Adrenal gland (tissue), 9 donors: ENCODE measurements at regions not wholly inside any gene's neighbourhood (a gene's known extent, or its start where the extent isn't known, plus 50 kb on each side); places are given as distances from the start of the nearest gene placed in this dataset.

Source experiments
- DNase-seq, 7 donors: peaks; one replicate each; pipeline ENCODE4 v3.0.0-alpha.2; 2019 to 2020
- H3K27ac ChIP-seq, 5 donors: fragments of 200-600 bp; sonication (generic) in 4 of 5; 1 replicate in 3 of 5; 2 replicates in 2 of 5; pipeline versions ENCODE4 v1.5.1 to v1.8.0; 2016 to 2020; ENCODE audit warnings: mild to moderate bottlenecking in 1 of 5
- H3K27me3 ChIP-seq: fragments of 200-600 bp; 2 replicates; pipeline ENCODE4 v1.8.0; 2021
- H3K36me3 ChIP-seq, 2 donors: fragments of 200-600 bp; replicated peaks in 1 of 2; 1 replicate in 1 of 2; 2 replicates in 1 of 2; pipeline versions ENCODE4 v1.5.1 to v1.8.0; 2018 to 2022
- H3K4me1 ChIP-seq, 2 donors: fragments of 200-600 bp; replicated peaks in 1 of 2; 1 replicate in 1 of 2; 2 replicates in 1 of 2; pipeline versions ENCODE4 v1.5.1 to v1.8.0; 2018 to 2021
- H3K4me3 ChIP-seq, 4 donors: fragments of 200-600 bp; sonication (generic) in 3 of 4; one replicate each; pipeline ENCODE4 v1.5.1; 2016 to 2018
- H3K9me3 ChIP-seq, 3 donors: fragments of 200-600 bp; sonication (generic) in 1 of 3; replicated peaks in 1 of 3; 1 replicate in 2 of 3; 2 replicates in 1 of 3; pipeline versions ENCODE4 v1.5.1 to v1.8.0; 2016 to 2021
- CTCF ChIP-seq, 6 experiments: fragments of 450-650 bp in 4 of 6; fragments of 200-600 bp in 2 of 6; sonication (generic) in 1 of 6; IDR thresholded peaks; 1 replicate in 5 of 6; 2 replicates in 1 of 6; pipeline versions ENCODE4 v1.5.1 to v1.8.0; 2016 to 2021; ENCODE audit warnings: antibody characterized with exemption in 6 of 6, mild to moderate bottlenecking in 2 of 6, moderate library complexity in 1 of 6
- POLR2A ChIP-seq, 2 donors: fragments of 450-650 bp; IDR thresholded peaks; one replicate each; pipeline ENCODE4 v1.6.1; 2017; ENCODE audit warnings: antibody characterized with exemption in 2 of 2, mild to moderate bottlenecking in 2 of 2, moderate library complexity in 1 of 2
- WGBS, 4 donors: extraction: QIAGEN DNeasy Blood & Tissue Kit in 2 of 4; methylation state at CpG; one replicate each; pipeline versions ENCODE4 v1.1.5 to v1.1.7; 2013 to 2017; 5-methylcytosine and 5-hydroxymethylcytosine counted together
- intact Hi-C, 2 donors: fragments of 100-400 bp; cut with DNase I; formaldehyde crosslinking; loops; one replicate each; pipeline versions ENCODE4 v1.14.1 to v1.15.0; 2022 to 2023
- donor health status: healthy with polysubstance abuse.
- donor health status: Bipolar disorder and iron deficiency.
- donor health status: DM: yes; HTN: yes; CAD: no.
- donor health status: DM: no; HTN: no; CAD: no.
- donor health status: DM: no; HTN: no; CAD: no.

- TF ChIP-seq CTCF (IDR thresholded peaks at IDR 0.05) (no peak), POLR2A (IDR thresholded peaks at IDR 0.05) (no peak)
- peaks cover 24% of the 10 kb centered on the region for H3K27me3 ChIP-seq
- no peak overlapping the region for H3K4me3 ChIP-seq
- H3K36me3 ChIP-seq = no peaks in the 10 kb centered on the region
- no peaks in the 10 kb centered on the region for H3K4me1 ChIP-seq
- intact Hi-C loops = no loop called here
- no peak for DNase-seq
- H3K9me3 ChIP-seq = no peaks in the 10 kb centered on the region
- 67 to 78% (median 72%) methylated on average over 12 to 14 of the region's 14 CpGs for WGBS, 4 donors
- no peak overlapping the region for H3K27ac ChIP-seq
Measured at GRCh38 chrX:107521877-107522586, 72.6 kb downstream of the FRMPD3 start.

- Histone ChIP-seq H3K4me1 (no peaks in the 10 kb centered on the region), H3K9me3 (no peaks in the 10 kb centered on the region), H3K27me3 (peaks cover 27% of the 10 kb centered on the region), H3K4me3 (no peak overlapping the region), H3K36me3 (no peaks in the 10 kb centered on the region), H3K27ac (no peak overlapping the region)
- 73 to 88% (median 81%) methylated on average over 2 of the region's 2 CpGs for WGBS, 4 donors
- intact Hi-C loops = no loop called here
- TF ChIP-seq CTCF (IDR thresholded peaks at IDR 0.05) = no peak
- no peak for TF ChIP-seq POLR2A (IDR thresholded peaks at IDR 0.05)
- no peak for DNase-seq
Measured at GRCh38 chrX:107522901-107523300, 73.4 kb downstream of the FRMPD3 start.

- Histone ChIP-seq H3K4me1 (no peaks in the 10 kb centered on the region), H3K27me3 (peaks cover 29% of the 10 kb centered on the region), H3K36me3 (no peaks in the 10 kb centered on the region), H3K9me3 (no peaks in the 10 kb centered on the region), H3K4me3 (no peak overlapping the region), H3K27ac (no peak overlapping the region)
- TF ChIP-seq POLR2A (IDR thresholded peaks at IDR 0.05) (no peak), CTCF (IDR thresholded peaks at IDR 0.05) (no peak)
- WGBS, 4 donors = 83 to 90% (median 87%) methylated on average over 3 of the region's 3 CpGs
- intact Hi-C loops = no loop called here
- DNase-seq = no peak
Measured at GRCh38 chrX:107526141-107526540, 76.7 kb downstream of the FRMPD3 start.

GRCh38 chrX:107530141-107530540 is 80.7 kb downstream of the FRMPD3 start:
- H3K36me3 ChIP-seq = no peaks in the 10 kb centered on the region
- no peak overlapping the region for H3K4me3 ChIP-seq
- TF ChIP-seq POLR2A (IDR thresholded peaks at IDR 0.05) (no peak), CTCF (IDR thresholded peaks at IDR 0.05) (no peak)
- peaks cover 23% of the 10 kb centered on the region for H3K27me3 ChIP-seq
- intact Hi-C loops = no loop called here
- no peaks in the 10 kb centered on the region for H3K9me3 ChIP-seq
- no peaks in the 10 kb centered on the region for H3K4me1 ChIP-seq
- no peak overlapping the region for H3K27ac ChIP-seq
- 42 to 81% (median 70%) methylated on average over 2 to 4 of the region's 4 CpGs; no CpG with 5 or more reads in 1 of the 4 donors for WGBS, 4 donors
- DNase-seq = no peak
